ENCODE measurements at regions not wholly inside any gene's neighbourhood (a gene's known extent, or its start where the extent isn't known, plus 50 kb on each side); places are given as distances from the start of the nearest gene placed in this dataset.

DNA sequence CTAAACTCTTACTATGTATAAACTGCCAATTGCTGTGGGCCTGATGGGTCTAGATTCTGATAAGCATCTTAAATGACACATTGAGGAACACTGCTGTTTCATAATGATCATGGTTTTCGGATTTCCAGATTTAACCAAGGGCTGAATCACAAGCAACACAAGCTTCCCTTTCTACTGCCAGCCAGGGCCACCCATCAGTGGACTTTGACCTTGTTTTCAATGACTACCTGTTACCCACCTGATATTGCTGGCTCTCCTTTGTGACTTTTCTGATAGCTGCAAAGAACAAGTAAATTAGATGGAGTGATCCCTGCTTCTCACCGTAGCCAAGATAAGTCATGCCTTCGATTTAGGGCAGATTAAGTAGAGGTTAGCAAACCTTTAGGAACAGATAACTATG is 259.0 kb downstream of the PAX3 start:
- TF ChIP-seq, protein P1, sequence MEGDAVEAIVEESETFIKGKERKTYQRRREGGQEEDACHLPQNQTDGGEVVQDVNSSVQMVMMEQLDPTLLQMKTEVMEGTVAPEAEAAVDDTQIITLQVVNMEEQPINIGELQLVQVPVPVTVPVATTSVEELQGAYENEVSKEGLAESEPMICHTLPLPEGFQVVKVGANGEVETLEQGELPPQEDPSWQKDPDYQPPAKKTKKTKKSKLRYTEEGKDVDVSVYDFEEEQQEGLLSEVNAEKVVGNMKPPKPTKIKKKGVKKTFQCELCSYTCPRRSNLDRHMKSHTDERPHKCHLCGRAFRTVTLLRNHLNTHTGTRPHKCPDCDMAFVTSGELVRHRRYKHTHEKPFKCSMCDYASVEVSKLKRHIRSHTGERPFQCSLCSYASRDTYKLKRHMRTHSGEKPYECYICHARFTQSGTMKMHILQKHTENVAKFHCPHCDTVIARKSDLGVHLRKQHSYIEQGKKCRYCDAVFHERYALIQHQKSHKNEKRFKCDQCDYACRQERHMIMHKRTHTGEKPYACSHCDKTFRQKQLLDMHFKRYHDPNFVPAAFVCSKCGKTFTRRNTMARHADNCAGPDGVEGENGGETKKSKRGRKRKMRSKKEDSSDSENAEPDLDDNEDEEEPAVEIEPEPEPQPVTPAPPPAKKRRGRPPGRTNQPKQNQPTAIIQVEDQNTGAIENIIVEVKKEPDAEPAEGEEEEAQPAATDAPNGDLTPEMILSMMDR (conservative IDR thresholded peaks at IDR 0.05; ENCODE audit: low read depth, low read length): no peak
- TF ChIP-seq EZH2 (IDR thresholded peaks at IDR 0.05; ENCODE audit: low read length, unreplicated experiment): no peak
- no peak for TF ChIP-seq EZH2phosphoT487 (IDR thresholded peaks at IDR 0.05; ENCODE audit: borderline replicate concordance, low read length)
